Activated T-helper 2 cell treated with anti-CD3 and anti-CD28 coated beads, Interferon-gamma antibody, Interleukin-2, Interleukin-4, amounts not matched to agents 10 μg/mL and 5 μg/mL and 100 μg/mL, durations not matched to agents 14 hours and 24 hours and 36 hours (primary cell): ENCODE measurements at regions not wholly inside any gene's neighbourhood (a gene's known extent, or its start where the extent isn't known, plus 50 kb on each side); places are given as distances from the start of the nearest gene placed in this dataset.

ENCODE experiments used
- DNase-seq: peaks from one replicate; pipeline ENCODE4 v3.0.0; 2021; ENCODE audit warnings: low spot score
- H3K27ac Mint-ChIP-seq: one replicate; pipeline ENCODE4 v1.8.0; 2021; ENCODE audit warnings: mixed read lengths
- H3K27me3 Mint-ChIP-seq: one replicate; pipeline ENCODE4 v1.8.0; 2021; ENCODE audit warnings: low read depth, mixed read lengths
- H3K36me3 Mint-ChIP-seq: one replicate; pipeline ENCODE4 v1.8.0; 2021; ENCODE audit warnings: low read depth, mixed read lengths
- H3K4me1 Mint-ChIP-seq: one replicate; pipeline ENCODE4 v1.8.0; 2021; ENCODE audit warnings: low read depth, mixed read lengths
- H3K4me3 Mint-ChIP-seq: one replicate; pipeline ENCODE4 v1.8.0; 2021; ENCODE audit warnings: low read depth, mild to moderate bottlenecking, moderate library complexity, mixed read lengths
- H3K9me3 Mint-ChIP-seq: one replicate; pipeline ENCODE4 v1.8.0; 2021; ENCODE audit warnings: mixed read lengths
- intact Hi-C: fragments of 100-400 bp; cut with micrococcal nuclease; formaldehyde crosslinking; loops from one replicate; pipeline ENCODE4 v1.15.1; 2023

DNA sequence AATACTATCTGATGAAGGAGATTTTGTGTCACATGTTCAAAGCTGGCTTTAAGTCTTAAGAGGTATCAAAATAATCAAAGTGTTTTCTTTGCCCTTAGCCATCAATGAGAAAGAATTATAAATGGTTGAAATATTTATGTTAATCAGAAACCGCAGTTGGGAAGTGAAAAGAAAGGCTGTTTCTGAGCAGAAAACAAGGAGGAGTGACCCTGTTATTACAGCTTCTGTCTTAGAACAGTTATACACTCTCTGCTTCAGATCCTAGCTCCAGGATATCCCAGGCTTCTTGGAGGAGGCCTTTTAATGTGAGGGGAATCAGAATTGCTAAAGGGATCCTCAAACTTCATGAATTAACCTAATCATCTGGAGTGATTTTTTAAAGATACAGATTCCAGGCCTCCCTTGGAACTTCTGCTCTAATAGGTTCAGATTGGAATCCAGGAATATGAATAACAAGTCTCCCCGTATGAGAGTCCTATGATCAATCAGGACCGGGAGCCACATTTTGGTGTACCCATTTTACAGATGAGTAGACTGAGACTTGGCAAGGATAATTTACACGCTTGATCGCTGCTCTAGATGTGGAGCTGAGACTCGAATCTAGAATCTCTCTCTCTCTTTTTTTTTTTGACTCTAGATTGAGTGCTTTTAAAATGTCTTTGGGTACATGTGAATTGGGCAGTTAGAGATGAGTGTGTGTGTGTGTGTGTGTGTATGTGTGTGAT, 50.8 kb upstream of the JAG1 start:
- H3K36me3 Mint-ChIP-seq: no peaks in the 10 kb centered on the region
- intact Hi-C loops: no loop called here
- no peak for DNase-seq
- H3K9me3 Mint-ChIP-seq: no peaks in the 10 kb centered on the region
- no peak overlapping the region for H3K4me3 Mint-ChIP-seq
- H3K27me3 Mint-ChIP-seq: no peaks in the 10 kb centered on the region
- no peak overlapping the region for H3K27ac Mint-ChIP-seq
- no peaks in the 10 kb centered on the region for H3K4me1 Mint-ChIP-seq

DNA sequence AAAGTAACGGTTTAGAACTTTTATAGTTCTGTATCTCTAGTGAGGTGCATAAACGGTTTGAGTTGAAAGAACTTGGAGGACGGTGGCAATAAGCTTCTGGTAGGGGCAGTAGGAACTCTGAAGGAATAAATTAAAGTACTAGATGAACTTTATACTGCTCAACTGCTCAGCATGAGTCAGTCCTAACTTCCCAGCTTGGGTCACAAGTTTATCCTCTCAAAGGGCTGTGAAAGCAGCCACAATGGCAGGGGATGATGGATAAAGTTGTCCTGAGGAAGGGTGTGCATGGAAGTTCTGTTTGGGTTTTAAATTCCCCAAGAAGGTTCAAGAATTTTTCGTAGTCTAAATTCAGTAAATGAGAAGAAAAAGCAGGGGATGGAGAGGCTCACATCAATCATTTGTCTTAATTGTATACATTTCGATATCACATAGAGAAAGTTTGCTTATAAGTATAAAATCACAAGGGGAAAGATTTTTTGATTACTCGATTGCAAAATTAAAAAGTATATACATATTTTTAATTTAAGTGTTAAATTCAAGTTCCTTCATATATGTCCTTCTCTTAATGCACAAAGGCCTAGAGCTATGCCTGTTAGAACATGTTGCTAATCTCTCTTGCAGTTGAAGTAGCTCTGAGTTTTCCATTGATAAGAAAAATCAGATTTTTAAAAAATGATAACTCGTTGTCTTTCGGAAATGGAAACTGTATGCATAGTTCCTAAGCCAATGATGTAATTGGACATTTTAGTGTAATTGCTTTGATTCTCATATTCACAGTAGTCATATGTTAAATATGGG, 55.3 kb upstream of the JAG1 start:
- no peak for DNase-seq
- Mint-ChIP-seq H3K4me3 (no peak overlapping the region), H3K4me1 (no peaks in the 10 kb centered on the region), H3K27me3 (no peaks in the 10 kb centered on the region), H3K36me3 (no peaks in the 10 kb centered on the region), H3K9me3 (no peaks in the 10 kb centered on the region), H3K27ac (no peak overlapping the region)
- intact Hi-C loops: no loop called here

DNA sequence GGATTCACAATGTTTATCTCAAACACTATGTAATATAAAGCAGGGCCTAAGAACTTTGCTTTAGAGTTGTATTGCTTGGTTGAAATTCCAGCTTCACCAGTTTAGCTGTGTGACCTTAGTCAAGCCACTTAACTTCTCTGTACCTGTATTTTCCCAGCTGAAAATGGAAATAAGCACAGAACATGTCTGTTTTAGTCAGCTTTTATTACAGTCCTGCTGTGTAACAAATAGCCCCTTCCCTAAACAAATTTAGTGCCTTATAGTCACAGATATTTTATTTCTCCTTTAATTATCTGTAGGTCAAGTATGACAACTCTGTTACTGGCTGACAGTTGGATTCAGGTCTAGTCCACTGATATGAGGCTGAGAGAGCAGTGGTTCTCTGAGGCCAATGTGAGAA, 56.0 kb upstream of the JAG1 start:
- Mint-ChIP-seq H3K4me3 (no peak overlapping the region), H3K36me3 (no peaks in the 10 kb centered on the region), H3K9me3 (no peaks in the 10 kb centered on the region), H3K27me3 (no peaks in the 10 kb centered on the region), H3K4me1 (no peaks in the 10 kb centered on the region), H3K27ac (no peak overlapping the region)
- intact Hi-C loops: no loop called here
- no peak for DNase-seq

DNA sequence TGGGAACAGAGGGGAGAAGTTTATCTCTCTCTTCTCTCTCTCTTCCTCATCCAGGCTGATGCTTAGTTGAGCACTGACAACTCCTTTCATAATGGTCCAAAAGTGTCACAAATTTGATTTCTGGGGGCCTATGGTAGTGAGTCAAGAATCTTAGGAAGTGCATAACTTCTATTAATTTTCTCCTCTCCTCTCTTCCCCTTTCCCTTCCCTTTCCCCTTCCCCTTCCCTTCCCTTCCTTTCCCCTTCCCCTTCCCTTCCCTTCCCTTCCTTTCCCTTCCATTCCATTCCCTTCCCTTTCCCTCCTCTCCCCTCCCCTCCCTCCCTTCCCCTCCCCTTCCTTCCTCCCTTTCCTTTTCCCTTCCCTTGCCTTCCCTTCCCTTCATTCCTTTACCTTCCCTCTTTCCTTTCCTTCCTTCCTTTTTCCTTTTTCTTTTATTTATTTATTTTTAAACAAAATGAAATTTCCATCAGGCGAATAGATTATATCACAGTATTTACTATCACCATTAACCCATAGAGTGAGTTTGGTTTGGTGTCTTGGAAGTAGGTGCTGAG, 56.9 kb upstream of the JAG1 start:
- H3K27me3 Mint-ChIP-seq: no peaks in the 10 kb centered on the region
- intact Hi-C loops: no loop called here
- H3K4me3 Mint-ChIP-seq: no peak overlapping the region
- H3K27ac Mint-ChIP-seq: no peak overlapping the region
- DNase-seq: no peak
- no peaks in the 10 kb centered on the region for H3K36me3 Mint-ChIP-seq
- no peaks in the 10 kb centered on the region for H3K4me1 Mint-ChIP-seq
- H3K9me3 Mint-ChIP-seq: no peaks in the 10 kb centered on the region

DNA sequence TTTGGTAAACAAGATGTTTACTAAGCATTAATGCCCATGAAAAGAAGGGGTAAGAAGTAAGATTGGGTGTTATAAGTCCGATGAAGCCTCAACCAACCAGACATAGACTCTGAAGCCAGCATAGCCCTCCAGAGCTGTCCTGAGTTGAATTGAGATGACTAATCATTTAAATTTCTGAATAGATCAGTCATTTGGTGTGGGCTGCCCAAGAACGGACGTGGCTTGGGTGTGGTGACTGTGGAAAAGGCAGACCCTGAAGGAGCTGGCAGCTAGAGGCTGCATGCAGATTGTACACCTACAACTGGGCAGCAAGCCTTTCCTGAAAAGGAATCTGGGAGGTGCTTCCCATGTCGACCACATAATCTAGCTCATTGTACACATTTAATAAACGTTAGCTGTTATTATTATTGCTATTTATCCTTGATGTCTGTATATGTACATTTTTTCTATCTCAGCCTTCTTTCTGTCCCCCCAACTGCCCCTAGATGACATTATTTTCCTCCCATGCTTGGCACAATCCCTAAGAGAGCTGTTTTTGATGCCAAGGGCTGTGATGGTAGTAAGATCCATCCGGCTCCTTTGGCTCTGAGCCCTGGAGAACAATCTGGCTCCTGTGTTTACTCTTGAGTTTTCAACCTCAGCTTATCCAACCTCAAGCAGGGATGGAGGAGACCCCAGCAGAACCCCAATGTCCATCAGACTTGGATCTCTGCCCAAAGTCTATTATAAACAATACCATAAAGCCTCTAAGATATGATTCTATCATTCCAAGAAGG, 57.6 kb upstream of the JAG1 start:
- Mint-ChIP-seq H3K4me3 (no peak overlapping the region), H3K27me3 (no peaks in the 10 kb centered on the region), H3K4me1 (no peaks in the 10 kb centered on the region), H3K27ac (no peak overlapping the region), H3K9me3 (no peaks in the 10 kb centered on the region), H3K36me3 (no peaks in the 10 kb centered on the region)
- intact Hi-C loops: no loop called here
- no peak for DNase-seq

DNA sequence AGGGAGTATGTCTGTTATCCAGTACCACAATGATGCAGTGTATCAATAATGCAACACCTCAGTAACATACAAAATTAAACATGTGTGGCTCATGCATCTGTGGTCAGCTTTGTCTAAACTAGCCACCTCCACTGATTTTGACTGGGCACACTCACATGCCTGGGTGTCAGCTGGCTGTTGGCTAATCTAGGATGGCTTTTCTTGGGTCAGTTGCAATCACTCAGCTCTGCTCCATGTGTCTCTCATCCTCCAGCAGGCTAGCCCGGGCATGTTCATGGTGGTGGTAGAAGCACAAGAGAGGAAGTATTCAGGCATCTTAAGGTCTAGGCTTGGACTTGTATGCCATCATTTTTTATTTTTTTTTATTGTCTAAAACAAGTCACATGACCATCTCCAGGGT, 59.3 kb upstream of the JAG1 start:
- Mint-ChIP-seq H3K9me3 (no peaks in the 10 kb centered on the region), H3K4me1 (no peaks in the 10 kb centered on the region), H3K36me3 (no peaks in the 10 kb centered on the region), H3K27me3 (no peaks in the 10 kb centered on the region), H3K4me3 (no peak overlapping the region), H3K27ac (no peak overlapping the region)
- intact Hi-C loops: no loop called here
- DNase-seq: no peak

DNA sequence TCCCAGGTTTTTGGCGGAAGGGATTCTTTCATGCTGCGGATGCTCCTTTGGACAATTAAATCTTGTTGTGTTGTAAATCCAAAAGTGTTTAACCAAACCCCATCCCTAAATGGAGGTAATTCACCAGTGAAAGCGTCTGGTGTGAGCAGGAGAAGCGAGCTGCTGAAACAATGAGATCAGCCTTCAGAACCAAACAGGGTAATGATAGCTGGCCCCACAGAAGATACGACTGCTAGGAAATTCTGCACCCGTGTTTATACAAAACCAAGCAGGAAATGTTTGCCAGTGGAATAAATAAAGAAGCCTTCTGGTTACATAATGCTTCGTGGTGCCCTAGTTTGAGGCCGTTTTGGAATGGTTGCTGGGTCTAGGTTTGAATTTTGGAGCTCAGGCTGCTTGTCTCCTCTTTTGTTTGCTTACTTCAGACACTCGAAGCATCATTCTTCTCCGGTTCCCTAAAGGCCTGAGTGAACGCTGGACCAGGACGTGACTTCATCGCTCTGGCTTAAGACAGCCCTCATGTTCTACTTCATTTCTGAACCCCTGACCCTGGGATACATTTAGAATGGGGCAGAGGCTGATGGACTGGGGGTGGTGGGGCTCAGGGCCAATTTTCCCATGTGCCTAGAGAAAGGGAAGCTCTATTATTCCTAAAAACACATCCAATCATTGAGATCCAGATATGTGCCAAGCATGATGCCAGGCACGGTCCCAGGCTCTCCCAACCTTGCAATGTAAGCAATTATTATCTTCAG, 61.6 kb upstream of the JAG1 start:
- H3K27ac Mint-ChIP-seq: no peak overlapping the region

DNA sequence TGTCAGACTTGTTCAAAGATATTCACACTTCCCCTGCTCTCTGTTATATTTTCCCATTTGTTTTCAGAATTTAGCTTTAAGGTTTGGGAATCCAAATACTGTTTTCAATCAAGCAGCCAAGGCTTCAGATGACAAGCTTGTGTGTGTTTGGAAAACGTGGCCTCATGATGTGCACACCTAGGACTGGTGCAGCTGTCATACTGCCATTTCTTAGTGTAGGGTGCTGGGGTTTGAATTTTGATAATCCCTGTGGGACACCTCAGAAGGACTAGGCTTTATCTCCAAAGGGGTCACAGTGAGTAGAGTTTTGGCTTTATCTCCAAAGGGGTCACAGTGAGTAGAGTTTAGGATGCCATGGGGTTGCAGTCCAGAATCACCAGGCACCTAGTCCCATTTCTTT, 65.3 kb upstream of the JAG1 start:
- Mint-ChIP-seq H3K36me3 (no peaks in the 10 kb centered on the region), H3K27me3 (no peaks in the 10 kb centered on the region), H3K27ac (no peak overlapping the region), H3K4me3 (no peak overlapping the region), H3K4me1 (no peaks in the 10 kb centered on the region), H3K9me3 (no peaks in the 10 kb centered on the region)
- DNase-seq: no peak
- intact Hi-C loops: no loop called here

More for the DNA sequence above, 61.6 kb upstream of the JAG1 start:
- H3K27me3 Mint-ChIP-seq: no peaks in the 10 kb centered on the region
- no peaks in the 10 kb centered on the region for H3K4me1 Mint-ChIP-seq
- intact Hi-C loops: no loop called here
- no peak overlapping the region for H3K4me3 Mint-ChIP-seq
- no peaks in the 10 kb centered on the region for H3K9me3 Mint-ChIP-seq
- no peaks in the 10 kb centered on the region for H3K36me3 Mint-ChIP-seq
- no peak for DNase-seq

DNA sequence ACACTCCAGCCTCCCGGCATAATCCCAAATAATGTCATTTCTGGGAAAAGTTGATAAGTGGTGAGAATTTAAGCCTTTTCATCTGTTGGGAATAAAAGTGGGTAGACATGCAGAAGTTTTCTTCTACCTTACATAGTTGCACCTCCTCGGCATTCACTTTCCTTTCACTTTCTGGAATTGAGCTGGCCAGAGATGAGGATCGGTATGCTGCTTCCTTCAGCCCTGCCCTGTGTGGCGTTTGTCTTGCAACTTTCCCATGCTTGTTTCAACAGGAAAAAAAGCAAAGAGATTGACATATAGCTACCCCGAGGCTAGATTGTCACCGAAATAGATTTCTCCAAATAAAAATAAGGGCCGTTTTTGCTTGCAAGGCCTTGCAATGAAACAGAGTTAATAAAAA, 65.8 kb upstream of the JAG1 start:
- H3K9me3 Mint-ChIP-seq: no peaks in the 10 kb centered on the region
- H3K27me3 Mint-ChIP-seq: no peaks in the 10 kb centered on the region
- H3K36me3 Mint-ChIP-seq: no peaks in the 10 kb centered on the region
- DNase-seq: no peak
- no peak overlapping the region for H3K27ac Mint-ChIP-seq
- intact Hi-C loops: no loop called here
- H3K4me1 Mint-ChIP-seq: no peaks in the 10 kb centered on the region
- no peak overlapping the region for H3K4me3 Mint-ChIP-seq

DNA sequence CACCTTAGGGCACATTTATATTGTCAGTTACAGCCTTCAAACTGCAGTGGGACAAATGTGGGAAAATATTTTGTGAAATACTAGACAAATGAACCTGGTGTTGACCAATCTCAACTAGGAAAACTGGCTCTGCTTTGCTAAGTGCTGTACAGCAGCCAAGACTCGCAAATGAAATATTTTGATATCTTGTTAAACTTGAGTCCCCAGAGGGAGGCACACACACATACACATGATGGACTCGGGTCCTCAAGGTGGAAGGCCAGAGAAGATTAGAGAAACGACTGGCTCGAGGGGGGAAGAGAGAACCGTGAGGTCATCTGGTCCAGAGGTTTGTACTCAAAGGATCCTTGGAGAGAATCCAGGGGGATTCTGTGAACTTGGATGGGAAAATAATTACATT, 67.3 kb upstream of the JAG1 start:
- H3K9me3 Mint-ChIP-seq: no peaks in the 10 kb centered on the region
- no peaks in the 10 kb centered on the region for H3K27me3 Mint-ChIP-seq
- no peak overlapping the region for H3K27ac Mint-ChIP-seq
- no peaks in the 10 kb centered on the region for H3K36me3 Mint-ChIP-seq
- DNase-seq: no peak
- no peaks in the 10 kb centered on the region for H3K4me1 Mint-ChIP-seq
- no peak overlapping the region for H3K4me3 Mint-ChIP-seq
- intact Hi-C loops: no loop called here

DNA sequence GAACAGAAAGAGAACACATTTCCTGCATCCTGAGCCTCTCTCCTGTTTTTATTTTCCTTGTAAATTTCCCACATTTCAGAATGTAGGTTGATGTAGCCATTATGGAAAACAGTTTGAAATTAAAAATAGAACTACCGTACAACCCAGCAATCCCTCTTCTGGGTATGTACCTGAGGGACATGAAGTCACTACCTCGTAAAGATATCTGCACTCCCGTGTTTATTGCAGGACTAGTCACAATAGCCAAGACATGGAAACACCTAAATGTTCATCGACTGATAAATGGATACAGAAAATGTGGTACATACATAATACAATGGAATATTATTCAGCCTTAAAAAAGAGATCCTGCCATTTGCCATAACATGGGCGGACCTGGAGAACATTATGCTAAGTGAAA, 72.0 kb upstream of the JAG1 start:
- no peak for DNase-seq
- H3K36me3 Mint-ChIP-seq: no peaks in the 10 kb centered on the region
- H3K27ac Mint-ChIP-seq: no peak overlapping the region
- H3K4me3 Mint-ChIP-seq: no peak overlapping the region
- no peaks in the 10 kb centered on the region for H3K4me1 Mint-ChIP-seq
- intact Hi-C loops: no loop called here
- no peaks in the 10 kb centered on the region for H3K9me3 Mint-ChIP-seq
- no peaks in the 10 kb centered on the region for H3K27me3 Mint-ChIP-seq

DNA sequence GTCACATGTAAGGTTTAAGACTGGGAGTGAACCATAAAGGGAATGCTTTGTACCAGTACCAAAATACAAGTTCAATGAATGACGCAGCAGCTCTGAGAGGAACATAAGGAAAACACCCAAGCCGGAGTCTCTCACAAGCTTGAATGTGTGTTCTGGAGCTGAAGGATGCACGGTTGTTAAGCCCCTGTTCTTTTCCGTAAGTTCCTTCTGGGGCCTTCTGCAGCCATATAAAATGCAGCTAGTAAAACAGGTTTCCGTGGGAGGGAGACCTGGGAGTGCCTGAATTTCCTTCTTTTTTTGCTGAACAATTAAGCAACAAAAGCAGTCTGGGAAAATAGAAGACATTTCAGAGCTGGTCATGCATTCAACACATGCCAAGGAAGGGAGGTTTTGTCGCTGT, 73.2 kb upstream of the JAG1 start:
- H3K4me1 Mint-ChIP-seq: no peaks in the 10 kb centered on the region
- no peaks in the 10 kb centered on the region for H3K36me3 Mint-ChIP-seq
- H3K27ac Mint-ChIP-seq: no peak overlapping the region
- H3K4me3 Mint-ChIP-seq: no peak overlapping the region
- intact Hi-C loops: no loop called here
- no peaks in the 10 kb centered on the region for H3K9me3 Mint-ChIP-seq
- H3K27me3 Mint-ChIP-seq: no peaks in the 10 kb centered on the region
- DNase-seq: no peak
